ENCODE measurements at regions not wholly inside any gene's neighbourhood (a gene's known extent, or its start where the extent isn't known, plus 50 kb on each side); places are given as distances from the start of the nearest gene placed in this dataset.

DNA sequence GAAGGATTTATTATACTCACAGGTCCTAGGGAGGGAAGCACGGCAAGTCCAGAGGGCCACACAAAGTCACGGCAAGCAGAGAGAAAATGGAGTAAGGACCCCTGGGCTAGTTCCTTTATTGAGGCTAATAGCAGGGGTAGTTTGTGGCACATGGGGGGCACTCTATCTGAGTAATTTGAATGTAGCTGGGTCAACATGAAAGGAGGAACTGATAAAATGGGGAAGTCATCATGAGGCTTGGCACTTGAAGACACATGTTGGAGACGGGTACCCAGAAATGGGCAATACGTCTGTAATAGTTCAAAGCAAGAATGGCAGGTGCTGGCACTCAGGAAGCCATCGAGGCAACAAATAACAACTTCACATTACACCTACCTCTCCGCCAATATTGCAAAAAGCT, 1136.4 kb downstream of the MRPL39 start:
- no peak overlapping the region for H3K4me2 ChIP-seq
- no peaks in the 10 kb centered on the region for H3K4me1 ChIP-seq
- FAIRE-seq (no peak), ATAC-seq (no peak), DNase-seq (ENCODE audit: low read depth in 1 of 2, low spot score in 1 of 2) (no peak)
- H3K27ac ChIP-seq, result no peak overlapping the region
- 8% methylated on average over 6 of the region's 6 CpGs for WGBS (ENCODE audit: missing lambda C conversion rate)
- TF ChIP-seq, protein P1, sequence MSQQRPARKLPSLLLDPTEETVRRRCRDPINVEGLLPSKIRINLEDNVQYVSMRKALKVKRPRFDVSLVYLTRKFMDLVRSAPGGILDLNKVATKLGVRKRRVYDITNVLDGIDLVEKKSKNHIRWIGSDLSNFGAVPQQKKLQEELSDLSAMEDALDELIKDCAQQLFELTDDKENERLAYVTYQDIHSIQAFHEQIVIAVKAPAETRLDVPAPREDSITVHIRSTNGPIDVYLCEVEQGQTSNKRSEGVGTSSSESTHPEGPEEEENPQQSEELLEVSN (IDR thresholded peaks at IDR 0.05; ENCODE audit: borderline replicate concordance, low read depth), result no peak
- TF ChIP-seq ZFP36 (IDR thresholded peaks at IDR 0.05; ENCODE audit: borderline replicate concordance, partially characterized antibody) (no peak), HDAC2 (IDR thresholded peaks at IDR 0.05) (no peak)
- POLR2A ChIA-PET, result no interaction called here
- no peaks in the 10 kb centered on the region for H3K9me3 ChIP-seq
- CTCF ChIA-PET, result interaction anchor here (0.7 kb wide), 1 partner anchor 690 kb away, joined by 3 read pairs; no protein-coding TSS in a partner anchor
- H3K4me3 ChIP-seq, result no peak overlapping the region

DNA sequence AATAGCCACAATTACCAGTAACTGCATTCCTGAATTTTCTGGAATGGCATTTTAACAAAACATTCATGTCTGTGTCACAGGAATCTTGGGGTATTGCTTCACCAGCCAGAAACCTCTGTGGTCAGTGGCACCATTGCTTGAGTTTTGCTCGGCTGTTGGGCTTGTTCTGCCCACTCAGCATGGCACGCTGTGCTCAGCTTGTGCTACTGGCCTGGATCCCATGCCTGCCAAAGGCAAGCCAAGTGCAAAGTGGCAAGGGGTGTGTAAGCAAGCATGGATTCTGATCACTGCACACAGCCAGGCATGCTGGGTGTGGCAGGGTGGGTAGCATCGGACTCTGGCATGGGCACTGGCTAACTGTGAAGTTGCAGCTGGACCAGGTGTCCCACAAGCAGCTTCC, 1150.9 kb downstream of the MRPL39 start:
- WGBS (ENCODE audit: missing lambda C conversion rate), result 0% methylated on average over 1 of the region's 3 CpGs
- DNase-seq (ENCODE audit: low read depth in 1 of 2, low spot score in 1 of 2), result no peak
- no peak for ATAC-seq
- Histone ChIP-seq H3K27ac (no peak overlapping the region), H3K4me2 (no peak overlapping the region), H3K4me3 (no peak overlapping the region), H3K9me3 (no peaks in the 10 kb centered on the region), H3K4me1 (no peaks in the 10 kb centered on the region)
- CTCF ChIA-PET, result no interaction called here
- POLR2A ChIA-PET, result no interaction called here
- TF ChIP-seq JUN (IDR thresholded peaks at IDR 0.05), result no peak
- TF ChIP-seq KDM5A (IDR thresholded peaks at IDR 0.05), result no peak
- TF ChIP-seq, protein P2, sequence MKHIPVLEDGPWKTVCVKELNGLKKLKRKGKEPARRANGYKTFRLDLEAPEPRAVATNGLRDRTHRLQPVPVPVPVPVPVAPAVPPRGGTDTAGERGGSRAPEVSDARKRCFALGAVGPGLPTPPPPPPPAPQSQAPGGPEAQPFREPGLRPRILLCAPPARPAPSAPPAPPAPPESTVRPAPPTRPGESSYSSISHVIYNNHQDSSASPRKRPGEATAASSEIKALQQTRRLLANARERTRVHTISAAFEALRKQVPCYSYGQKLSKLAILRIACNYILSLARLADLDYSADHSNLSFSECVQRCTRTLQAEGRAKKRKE (CRISPR knock-in tag; IDR thresholded peaks at IDR 0.05; ENCODE audit: low read depth), result no peak
- TF ChIP-seq FOXS1 (CRISPR knock-in tag; IDR thresholded peaks at IDR 0.05), result no peak
- TF ChIP-seq CBX2 (IDR thresholded peaks at IDR 0.05; ENCODE audit: borderline replicate concordance, low read depth), result no peak
- no peak for TF ChIP-seq BHLHE40 (IDR thresholded peaks at IDR 0.05; ENCODE audit: low read depth, low read length)
- TF ChIP-seq NPAS2 (CRISPR knock-in tag; IDR thresholded peaks at IDR 0.05; ENCODE audit: borderline replicate concordance), result no peak
- TF ChIP-seq MYC (IDR thresholded peaks at IDR 0.05; ENCODE audit: borderline replicate concordance, low read length), result no peak
- TF ChIP-seq RCOR1 (IDR thresholded peaks at IDR 0.05; ENCODE audit: low read depth, low read length), result no peak
- no peak for TF ChIP-seq ZSCAN20 (CRISPR knock-in tag; IDR thresholded peaks at IDR 0.05)
- no peak for TF ChIP-seq EP300 (IDR thresholded peaks at IDR 0.05)
- no peak for TF ChIP-seq ZC3H11A (IDR thresholded peaks at IDR 0.05)
- TF ChIP-seq MAFK (IDR thresholded peaks at IDR 0.05; ENCODE audit: partially characterized antibody), result no peak
- no peak for TF ChIP-seq MAZ (IDR thresholded peaks at IDR 0.05; ENCODE audit: borderline replicate concordance, low read depth, low read length)
- no peak for TF ChIP-seq NFE2L2 (conservative IDR thresholded peaks at IDR 0.05; ENCODE audit: low read length)
- TF ChIP-seq, protein P3, sequence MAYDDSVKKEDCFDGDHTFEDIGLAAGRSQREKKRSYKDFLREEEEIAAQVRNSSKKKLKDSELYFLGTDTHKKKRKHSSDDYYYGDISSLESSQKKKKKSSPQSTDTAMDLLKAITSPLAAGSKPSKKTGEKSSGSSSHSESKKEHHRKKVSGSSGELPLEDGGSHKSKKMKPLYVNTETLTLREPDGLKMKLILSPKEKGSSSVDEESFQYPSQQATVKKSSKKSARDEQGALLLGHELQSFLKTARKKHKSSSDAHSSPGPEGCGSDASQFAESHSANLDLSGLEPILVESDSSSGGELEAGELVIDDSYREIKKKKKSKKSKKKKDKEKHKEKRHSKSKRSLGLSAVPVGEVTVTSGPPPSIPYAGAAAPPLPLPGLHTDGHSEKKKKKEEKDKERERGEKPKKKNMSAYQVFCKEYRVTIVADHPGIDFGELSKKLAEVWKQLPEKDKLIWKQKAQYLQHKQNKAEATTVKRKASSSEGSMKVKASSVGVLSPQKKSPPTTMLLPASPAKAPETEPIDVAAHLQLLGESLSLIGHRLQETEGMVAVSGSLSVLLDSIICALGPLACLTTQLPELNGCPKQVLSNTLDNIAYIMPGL (CRISPR knock-in tag; IDR thresholded peaks at IDR 0.05; ENCODE audit: borderline replicate concordance), result no peak
- TF ChIP-seq CHD4 (IDR thresholded peaks at IDR 0.05; ENCODE audit: borderline replicate concordance), result no peak
- no peak for TF ChIP-seq HEYL (CRISPR knock-in tag; IDR thresholded peaks at IDR 0.05)
- no peak for FAIRE-seq

DNA sequence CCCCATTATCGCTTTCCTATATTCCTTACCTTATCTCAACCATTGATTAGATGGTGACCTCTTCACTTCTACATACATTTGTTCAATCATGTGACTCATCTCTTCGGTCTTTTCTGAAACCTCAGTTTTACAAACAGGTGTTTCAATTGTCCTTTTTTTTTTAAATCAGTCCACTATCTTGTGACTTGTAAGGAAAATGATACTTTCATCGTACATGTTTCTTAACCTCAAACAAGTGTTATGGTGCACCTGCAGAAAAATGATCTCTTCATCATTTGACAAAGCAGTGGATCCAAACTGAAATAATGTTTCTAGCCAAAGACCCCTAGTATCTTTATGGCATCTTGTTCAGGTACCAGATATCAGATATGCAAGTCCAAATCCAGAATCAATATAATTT, 1157.2 kb downstream of the MRPL39 start:
- H3K4me2 ChIP-seq, result no peak overlapping the region
- H3K27ac ChIP-seq, result no peak overlapping the region
- DNase-seq (ENCODE audit: low read depth in 1 of 2, low spot score in 1 of 2) (no peak), ATAC-seq (no peak), FAIRE-seq (no peak)
- no peak overlapping the region for H3K4me3 ChIP-seq
- POLR2A ChIA-PET, result no interaction called here
- TF ChIP-seq CHD4 (IDR thresholded peaks at IDR 0.05; ENCODE audit: borderline replicate concordance), result no peak
- TF ChIP-seq, protein P4, sequence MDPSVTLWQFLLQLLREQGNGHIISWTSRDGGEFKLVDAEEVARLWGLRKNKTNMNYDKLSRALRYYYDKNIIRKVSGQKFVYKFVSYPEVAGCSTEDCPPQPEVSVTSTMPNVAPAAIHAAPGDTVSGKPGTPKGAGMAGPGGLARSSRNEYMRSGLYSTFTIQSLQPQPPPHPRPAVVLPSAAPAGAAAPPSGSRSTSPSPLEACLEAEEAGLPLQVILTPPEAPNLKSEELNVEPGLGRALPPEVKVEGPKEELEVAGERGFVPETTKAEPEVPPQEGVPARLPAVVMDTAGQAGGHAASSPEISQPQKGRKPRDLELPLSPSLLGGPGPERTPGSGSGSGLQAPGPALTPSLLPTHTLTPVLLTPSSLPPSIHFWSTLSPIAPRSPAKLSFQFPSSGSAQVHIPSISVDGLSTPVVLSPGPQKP (IDR thresholded peaks at IDR 0.05; ENCODE audit: low read depth, low read length), result no peak
- no peak for TF ChIP-seq HOXB13 (CRISPR knock-in tag; IDR thresholded peaks at IDR 0.05; ENCODE audit: low read depth)
- no peak for TF ChIP-seq POLR2AphosphoS2 (conservative IDR thresholded peaks at IDR 0.05; ENCODE audit: low read length)
- no peak for TF ChIP-seq ZFP36 (IDR thresholded peaks at IDR 0.05; ENCODE audit: borderline replicate concordance, partially characterized antibody)
- no peak for TF ChIP-seq MAZ (IDR thresholded peaks at IDR 0.05; ENCODE audit: borderline replicate concordance, low read depth, low read length)
- TF ChIP-seq, protein P5, sequence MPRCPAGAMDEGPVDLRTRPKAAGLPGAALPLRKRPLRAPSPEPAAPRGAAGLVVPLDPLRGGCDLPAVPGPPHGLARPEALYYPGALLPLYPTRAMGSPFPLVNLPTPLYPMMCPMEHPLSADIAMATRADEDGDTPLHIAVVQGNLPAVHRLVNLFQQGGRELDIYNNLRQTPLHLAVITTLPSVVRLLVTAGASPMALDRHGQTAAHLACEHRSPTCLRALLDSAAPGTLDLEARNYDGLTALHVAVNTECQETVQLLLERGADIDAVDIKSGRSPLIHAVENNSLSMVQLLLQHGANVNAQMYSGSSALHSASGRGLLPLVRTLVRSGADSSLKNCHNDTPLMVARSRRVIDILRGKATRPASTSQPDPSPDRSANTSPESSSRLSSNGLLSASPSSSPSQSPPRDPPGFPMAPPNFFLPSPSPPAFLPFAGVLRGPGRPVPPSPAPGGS (IDR thresholded peaks at IDR 0.05), result no peak
- TF ChIP-seq, protein P6, sequence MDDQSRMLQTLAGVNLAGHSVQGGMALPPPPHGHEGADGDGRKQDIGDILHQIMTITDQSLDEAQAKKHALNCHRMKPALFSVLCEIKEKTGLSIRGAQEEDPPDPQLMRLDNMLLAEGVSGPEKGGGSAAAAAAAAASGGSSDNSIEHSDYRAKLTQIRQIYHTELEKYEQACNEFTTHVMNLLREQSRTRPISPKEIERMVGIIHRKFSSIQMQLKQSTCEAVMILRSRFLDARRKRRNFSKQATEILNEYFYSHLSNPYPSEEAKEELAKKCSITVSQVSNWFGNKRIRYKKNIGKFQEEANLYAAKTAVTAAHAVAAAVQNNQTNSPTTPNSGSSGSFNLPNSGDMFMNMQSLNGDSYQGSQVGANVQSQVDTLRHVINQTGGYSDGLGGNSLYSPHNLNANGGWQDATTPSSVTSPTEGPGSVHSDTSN (IDR thresholded peaks at IDR 0.05), result no peak
- WGBS (ENCODE audit: missing lambda C conversion rate), result 8% methylated on average over 3 of the region's 3 CpGs
- CTCF ChIA-PET, result no interaction called here
- H3K4me1 ChIP-seq, result no peaks in the 10 kb centered on the region
- H3K9me3 ChIP-seq, result no peaks in the 10 kb centered on the region

Measured in A549 (cell line).